Calu3 (cell line): ENCODE measurements at regions not wholly inside any gene's neighbourhood (a gene's known extent, or its start where the extent isn't known, plus 50 kb on each side); places are given as distances from the start of the nearest gene placed in this dataset.

ENCODE experiments used
- BruUV-seq: library from RNA; stranded (reverse); fragments of 400-500 nt; replicated peaks from 2 replicates; lab custom pipeline; 2021; lab: Mats Ljungman, UMichigan
- CTCF ChIA-PET: fragments of 300-600 bp; sonication (Branson Sonifier 250); formaldehyde crosslinking; loops from one replicate; lab custom pipeline; 2022; ENCODE audit warnings: antibody characterized with exemption; lab: Charles Lee
- DNase-seq: peaks from one replicate; pipeline ENCODE4 v3.0.0; 2022
- H3K27ac Mint-ChIP-seq: one replicate; pipeline ENCODE4 v1.8.0; 2022; ENCODE audit warnings: mixed read lengths; ENCODE audit not compliant: unreplicated experiment
- H3K27me3 Mint-ChIP-seq: one replicate; pipeline ENCODE4 v1.8.0; 2022; ENCODE audit warnings: mixed read lengths; ENCODE audit not compliant: unreplicated experiment
- H3K36me3 Mint-ChIP-seq: one replicate; pipeline ENCODE4 v1.8.0; 2022; ENCODE audit warnings: mild to moderate bottlenecking, moderate library complexity, mixed read lengths; ENCODE audit not compliant: insufficient read depth, unreplicated experiment
- H3K4me1 Mint-ChIP-seq: one replicate; pipeline ENCODE4 v1.8.0; 2022; ENCODE audit warnings: mild to moderate bottlenecking, low read depth, mixed read lengths; ENCODE audit not compliant: unreplicated experiment
- H3K4me3 Mint-ChIP-seq: one replicate; pipeline ENCODE4 v1.8.0; 2022; ENCODE audit warnings: mild to moderate bottlenecking, low read depth, moderate library complexity, mixed read lengths; ENCODE audit not compliant: unreplicated experiment
- H3K9me3 Mint-ChIP-seq: one replicate; pipeline ENCODE4 v1.8.0; 2022; ENCODE audit warnings: low read depth, mixed read lengths; ENCODE audit not compliant: unreplicated experiment
- intact Hi-C: fragments of 100-400 bp; cut with micrococcal nuclease; formaldehyde crosslinking; loops from one replicate; pipeline ENCODE4 v1.10.0; 2022; ENCODE audit not compliant: unreplicated experiment
- TF ChIP-seq, protein P1 (sequence below): fragments of 200-600 bp; IDR thresholded peaks from one replicate; pipeline ENCODE4 v1.8.0; 2022; ENCODE audit warnings: antibody characterized with exemption; ENCODE audit not compliant: unreplicated experiment

DNA sequence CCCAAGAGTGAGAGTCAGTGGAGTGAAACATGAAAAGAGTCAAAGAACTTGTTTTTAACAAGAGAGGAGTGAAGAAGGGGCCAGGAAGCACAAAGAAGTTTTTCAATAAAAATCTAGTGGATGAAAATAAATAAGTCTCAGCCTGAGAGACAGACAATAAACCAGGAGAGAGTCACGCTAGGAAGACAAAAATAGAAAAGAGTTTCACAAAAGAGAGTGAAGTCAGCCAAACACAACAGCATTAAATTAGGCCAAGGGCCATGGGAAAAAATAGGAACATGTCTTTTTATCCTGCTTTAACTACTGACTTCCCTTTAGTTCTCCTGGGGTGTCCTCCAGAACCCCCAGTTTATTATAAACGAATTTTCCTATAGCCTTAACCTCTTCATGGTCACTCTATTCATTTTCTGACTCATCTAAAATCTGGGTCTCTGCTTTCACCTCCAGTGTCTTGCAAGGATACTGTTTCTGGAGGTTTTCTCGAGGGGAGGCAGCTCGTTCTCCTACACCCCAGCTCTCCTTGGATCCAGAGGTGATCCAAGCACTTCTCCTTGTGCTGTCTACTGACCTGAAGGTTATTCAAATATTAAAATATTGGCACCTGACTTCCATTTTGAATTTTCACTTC lies 571.5 kb upstream of the PPP2R3A start:
- CTCF ChIA-PET = no interaction called here
- no peak overlapping the region for H3K27ac Mint-ChIP-seq
- intact Hi-C loops = no loop called here

DNA sequence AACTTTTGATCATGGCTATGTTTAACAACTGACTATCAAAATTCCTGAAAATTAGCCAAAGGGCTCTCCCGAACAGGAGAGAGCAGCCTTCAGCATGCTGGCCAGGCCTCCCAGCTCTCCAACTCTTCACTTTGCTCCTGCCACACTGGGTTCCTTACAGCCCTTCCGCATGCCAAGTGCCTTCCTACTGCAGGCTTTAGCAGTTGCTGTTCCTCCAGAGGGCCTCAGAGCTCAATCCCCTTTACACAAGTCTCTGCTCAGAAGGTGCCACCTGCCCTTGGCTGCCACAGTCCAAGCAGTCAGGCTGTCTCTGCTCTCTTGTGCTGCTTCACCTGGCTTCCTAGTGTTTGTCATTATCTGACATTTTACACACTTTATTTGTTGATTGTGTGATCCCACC lies 553.1 kb upstream of the PPP2R3A start:
- H3K36me3 Mint-ChIP-seq = no peaks in the 10 kb centered on the region
- no peak overlapping the region for H3K27ac Mint-ChIP-seq
- H3K27me3 Mint-ChIP-seq = no peaks in the 10 kb centered on the region
- H3K9me3 Mint-ChIP-seq = peaks cover 8% of the 10 kb centered on the region
- no peak overlapping the region for H3K4me3 Mint-ChIP-seq
- TF ChIP-seq, protein P1, sequence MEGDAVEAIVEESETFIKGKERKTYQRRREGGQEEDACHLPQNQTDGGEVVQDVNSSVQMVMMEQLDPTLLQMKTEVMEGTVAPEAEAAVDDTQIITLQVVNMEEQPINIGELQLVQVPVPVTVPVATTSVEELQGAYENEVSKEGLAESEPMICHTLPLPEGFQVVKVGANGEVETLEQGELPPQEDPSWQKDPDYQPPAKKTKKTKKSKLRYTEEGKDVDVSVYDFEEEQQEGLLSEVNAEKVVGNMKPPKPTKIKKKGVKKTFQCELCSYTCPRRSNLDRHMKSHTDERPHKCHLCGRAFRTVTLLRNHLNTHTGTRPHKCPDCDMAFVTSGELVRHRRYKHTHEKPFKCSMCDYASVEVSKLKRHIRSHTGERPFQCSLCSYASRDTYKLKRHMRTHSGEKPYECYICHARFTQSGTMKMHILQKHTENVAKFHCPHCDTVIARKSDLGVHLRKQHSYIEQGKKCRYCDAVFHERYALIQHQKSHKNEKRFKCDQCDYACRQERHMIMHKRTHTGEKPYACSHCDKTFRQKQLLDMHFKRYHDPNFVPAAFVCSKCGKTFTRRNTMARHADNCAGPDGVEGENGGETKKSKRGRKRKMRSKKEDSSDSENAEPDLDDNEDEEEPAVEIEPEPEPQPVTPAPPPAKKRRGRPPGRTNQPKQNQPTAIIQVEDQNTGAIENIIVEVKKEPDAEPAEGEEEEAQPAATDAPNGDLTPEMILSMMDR = no peak
- intact Hi-C loops = no loop called here
- no TSS peak for BruUV-seq
- CTCF ChIA-PET = no interaction called here
- no peaks in the 10 kb centered on the region for H3K4me1 Mint-ChIP-seq
- DNase-seq = no peak

More for the DNA sequence above, 571.5 kb upstream of the PPP2R3A start:
- TF ChIP-seq, protein P1 = no peak
- no peak overlapping the region for H3K4me3 Mint-ChIP-seq
- no peaks in the 10 kb centered on the region for H3K4me1 Mint-ChIP-seq
- no TSS peak for BruUV-seq
- DNase-seq = no peak
- H3K36me3 Mint-ChIP-seq = no peaks in the 10 kb centered on the region
- no peaks in the 10 kb centered on the region for H3K27me3 Mint-ChIP-seq
- peaks cover 28% of the 10 kb centered on the region for H3K9me3 Mint-ChIP-seq

DNA sequence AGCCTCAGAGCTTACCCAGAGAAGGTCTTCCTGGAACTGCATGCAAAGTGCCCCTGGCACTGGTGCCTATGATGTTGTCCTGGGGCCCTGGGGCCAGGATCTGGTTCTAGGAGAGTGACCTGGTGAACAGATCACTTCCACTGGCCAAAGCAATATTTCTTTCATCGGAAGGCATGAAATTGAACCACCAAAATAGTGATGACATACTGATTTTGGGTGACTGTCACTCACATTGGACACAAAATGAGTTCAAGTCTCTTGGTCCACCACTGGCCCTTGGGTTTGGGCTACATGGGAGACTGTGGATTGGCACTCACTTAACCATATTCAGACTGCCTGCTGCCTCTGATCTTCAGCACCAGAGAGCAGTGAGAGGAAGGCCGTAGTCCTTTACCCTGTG lies 549.3 kb upstream of the PPP2R3A start:
- Mint-ChIP-seq H3K4me1 (no peaks in the 10 kb centered on the region), H3K27ac (no peak overlapping the region), H3K4me3 (no peak overlapping the region), H3K36me3 (no peaks in the 10 kb centered on the region), H3K9me3 (peaks cover 8% of the 10 kb centered on the region), H3K27me3 (no peaks in the 10 kb centered on the region)
- TF ChIP-seq, protein P1 = no peak
- BruUV-seq = no TSS peak
- intact Hi-C loops = no loop called here
- CTCF ChIA-PET = no interaction called here
- no peak for DNase-seq

DNA sequence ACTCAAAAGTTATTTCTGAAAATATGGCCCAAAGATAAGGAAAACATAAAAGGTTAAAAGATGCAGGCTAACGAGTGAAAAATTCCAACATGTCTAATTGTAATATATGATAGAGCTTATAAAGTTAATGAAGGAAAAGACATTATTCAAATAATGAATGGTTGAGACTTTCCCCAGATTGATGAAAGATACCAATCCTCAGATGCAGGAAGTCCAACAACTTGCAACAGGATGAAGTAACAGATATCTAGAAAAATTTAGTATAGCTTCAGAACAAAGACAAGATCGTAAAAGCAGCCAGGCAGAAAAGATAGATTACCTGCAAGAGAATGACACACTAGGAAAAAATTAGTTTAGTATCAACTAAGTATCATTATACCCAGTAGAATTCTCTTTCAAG lies 546.4 kb upstream of the PPP2R3A start:
- Mint-ChIP-seq H3K4me1 (no peaks in the 10 kb centered on the region), H3K27me3 (no peaks in the 10 kb centered on the region), H3K4me3 (no peak overlapping the region), H3K36me3 (no peaks in the 10 kb centered on the region), H3K9me3 (peaks cover 2% of the 10 kb centered on the region), H3K27ac (no peak overlapping the region)
- DNase-seq = no peak
- BruUV-seq = no TSS peak
- TF ChIP-seq, protein P1 = no peak
- CTCF ChIA-PET = no interaction called here
- intact Hi-C loops = no loop called here
